ENCODE measurements at regions not wholly inside any gene's neighbourhood (a gene's known extent, or its start where the extent isn't known, plus 50 kb on each side); places are given as distances from the start of the nearest gene placed in this dataset.

GRCh38 chr22:49303061-49303735 is 524.5 kb downstream of the BRD1 start:
- no peak for DNase-seq (ENCODE audit: low spot score)

DNA sequence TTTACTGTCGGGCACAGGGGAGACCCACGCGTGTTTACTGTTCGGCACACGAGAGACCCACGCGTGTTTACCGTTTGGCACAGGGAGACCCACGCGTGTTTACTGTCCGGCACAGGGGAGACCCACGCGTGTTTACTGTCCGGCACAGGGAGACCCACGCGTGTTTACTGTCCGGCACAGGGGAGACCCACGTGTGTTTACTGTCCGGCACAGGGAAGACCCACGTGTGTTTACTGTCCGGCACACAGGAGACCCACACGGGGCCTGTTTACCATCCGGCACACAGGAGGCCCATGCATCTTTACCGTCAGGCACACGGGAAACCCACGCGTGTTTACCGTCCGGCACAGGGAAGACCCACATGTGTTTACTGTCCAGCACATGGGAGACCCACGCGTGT is 525.1 kb downstream of the BRD1 start:
- DNase-seq (ENCODE audit: low spot score) = no peak

- no peak for DNase-seq (ENCODE audit: low spot score)
These were observed 525.6 kb downstream of the BRD1 start for GRCh38 chr22:49302150-49302460.

DNA sequence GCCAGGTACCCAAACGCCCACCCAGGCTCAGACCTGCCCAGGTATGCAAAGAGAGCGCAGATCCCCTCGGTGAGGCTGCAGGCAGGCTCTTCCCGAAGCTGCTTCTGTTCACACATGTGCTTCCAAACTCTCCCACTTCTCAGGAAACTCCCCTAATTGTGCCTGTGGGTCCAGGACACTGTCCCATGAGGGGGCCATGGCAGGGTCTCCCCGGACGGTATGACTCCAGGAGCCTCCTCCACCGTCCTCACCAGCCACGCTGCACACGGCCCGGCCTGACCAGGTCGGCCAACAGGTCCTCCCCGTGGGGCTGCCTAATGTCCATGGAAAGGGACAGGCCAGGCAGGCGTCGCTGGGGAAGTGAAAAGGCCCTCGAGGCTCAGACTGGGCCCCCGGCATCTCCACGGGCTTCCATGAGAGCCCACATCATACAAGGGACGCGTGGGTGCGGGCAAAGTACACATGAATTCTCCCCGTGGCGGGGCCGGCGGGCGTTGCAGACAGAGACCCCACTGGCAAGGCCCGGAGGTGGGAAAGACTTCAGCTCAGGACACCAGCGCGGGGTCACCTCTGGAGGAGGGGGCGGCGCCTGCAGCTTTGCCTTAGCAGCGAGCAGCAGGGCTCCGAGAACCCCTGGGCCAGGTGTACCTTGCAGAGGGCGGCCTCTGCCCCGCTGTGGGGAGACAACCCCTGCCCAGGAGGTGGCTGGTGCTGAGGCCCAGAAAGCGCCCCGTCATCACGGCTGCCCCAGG is 526.1 kb downstream of the BRD1 start:
- no peak for DNase-seq (ENCODE audit: low spot score)

DNA sequence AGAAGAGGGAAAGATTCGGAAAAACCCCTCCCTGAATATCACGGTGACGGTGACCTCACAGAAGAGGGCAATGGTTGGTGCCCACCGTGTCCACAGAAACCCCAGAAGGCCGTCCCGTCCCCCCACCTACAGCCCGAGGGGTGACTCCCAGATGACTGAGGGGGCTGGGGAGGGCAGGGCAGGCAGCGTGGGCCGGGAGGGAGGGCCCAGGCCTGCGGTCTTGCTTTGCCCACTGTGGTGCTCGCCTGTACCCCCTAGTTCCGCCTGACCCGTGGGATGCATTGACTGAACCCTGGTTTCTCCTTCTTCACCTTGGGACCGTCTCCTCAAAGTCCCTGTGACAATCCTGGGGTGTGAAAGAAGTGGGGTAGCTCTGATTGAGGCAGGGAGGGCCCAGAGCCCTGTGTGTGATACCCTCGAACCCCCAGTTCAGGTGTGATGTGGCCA is 526.7 kb downstream of the BRD1 start:
- DNase-seq (ENCODE audit: low spot score) = no peak

DNA sequence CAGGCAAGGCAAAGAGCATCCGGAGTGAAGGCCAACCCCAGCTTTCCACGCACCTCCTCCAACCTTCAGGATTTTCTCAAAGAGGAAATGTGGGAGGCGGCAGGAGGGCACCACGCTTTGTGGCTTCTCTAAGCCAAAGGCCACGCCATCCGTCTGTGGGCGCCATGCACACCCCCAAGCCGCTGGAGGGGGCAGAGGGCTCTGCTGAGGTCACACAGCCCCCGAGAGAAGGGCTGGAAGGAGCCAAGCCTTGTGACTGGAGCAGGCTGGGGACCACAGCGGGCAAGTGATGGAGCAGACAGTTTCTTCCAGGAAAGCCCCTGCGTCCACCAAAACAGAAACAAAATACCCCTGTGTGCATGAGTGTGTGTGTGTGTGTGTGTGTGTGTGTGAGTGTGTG is 527.4 kb downstream of the BRD1 start:
- no peak for DNase-seq (ENCODE audit: low spot score)

- DNase-seq (ENCODE audit: low spot score) = no peak
These were observed 527.8 kb downstream of the BRD1 start for GRCh38 chr22:49299821-49300231.

- no peak for DNase-seq (ENCODE audit: low spot score)
These were observed 528.6 kb downstream of the BRD1 start for GRCh38 chr22:49298834-49299750.

DNA sequence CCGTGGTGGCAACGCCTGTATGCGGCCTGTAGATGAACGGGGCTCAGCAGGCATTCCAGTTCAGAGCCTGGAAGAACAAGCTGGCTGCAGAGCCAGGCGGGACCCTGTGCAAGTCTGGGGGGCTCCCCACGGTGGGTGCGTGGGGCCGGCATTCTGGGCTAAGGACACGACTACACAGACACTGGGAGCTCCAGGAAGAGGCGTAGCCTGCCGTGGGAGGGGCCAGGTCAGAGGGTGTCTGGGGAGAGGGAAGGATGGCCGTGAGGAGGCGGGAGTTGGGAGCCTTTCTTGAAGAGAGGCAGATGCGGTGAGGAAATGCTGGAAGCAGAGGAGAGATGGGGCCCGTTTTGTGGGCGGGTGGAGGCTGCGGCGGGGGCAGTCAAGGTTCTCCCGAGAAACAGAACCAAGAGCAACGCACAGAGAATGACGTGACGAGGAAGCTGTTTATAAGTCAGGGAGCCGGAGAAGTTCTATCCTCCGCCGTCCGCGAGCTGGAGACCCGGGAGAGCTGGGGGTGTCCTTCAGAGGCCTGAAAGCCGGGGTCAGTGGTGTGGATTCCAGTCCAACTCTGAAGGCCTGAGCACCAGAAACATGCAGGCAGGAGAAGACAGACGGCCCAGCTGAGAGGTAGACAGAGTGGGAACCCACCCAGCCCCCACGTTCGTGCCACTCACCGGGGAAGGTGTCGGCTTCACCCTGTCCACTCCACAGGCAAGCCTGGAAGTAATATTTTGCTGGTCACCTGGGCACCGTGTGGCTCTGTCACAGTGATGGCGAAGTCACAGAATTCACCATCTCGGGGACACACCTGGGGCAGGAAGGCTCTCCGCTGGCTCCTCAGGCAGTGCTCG is 529.6 kb downstream of the BRD1 start:
- DNase-seq (ENCODE audit: low spot score) = no peak

DNA sequence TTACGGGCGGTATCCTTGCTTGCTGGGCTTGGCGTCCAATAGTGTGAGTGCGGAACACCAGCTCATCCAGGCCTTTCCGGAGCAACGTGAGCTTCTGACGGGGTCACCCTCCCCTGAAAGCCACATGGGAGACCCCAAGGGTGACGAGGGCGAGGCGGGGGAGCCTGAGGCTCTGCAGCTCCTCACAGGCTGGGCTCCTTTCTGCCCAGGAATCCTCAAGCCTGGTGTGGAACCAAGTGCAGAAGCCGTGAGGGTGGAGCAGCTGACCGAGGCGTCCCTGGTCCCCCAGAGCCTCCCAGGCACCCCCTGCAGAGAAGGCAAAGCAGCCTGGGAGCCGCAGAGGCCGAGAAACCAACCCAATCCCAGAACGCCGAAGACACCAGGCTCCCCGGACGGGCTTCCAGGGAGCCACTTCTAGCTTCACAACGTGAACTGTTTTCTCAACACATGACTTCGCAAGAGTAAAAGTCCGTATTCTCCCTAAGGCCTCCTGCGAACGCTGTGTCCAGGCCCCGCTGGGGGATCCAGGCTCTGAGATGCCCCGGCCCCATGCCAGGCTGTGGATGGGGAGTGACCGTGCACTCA is 530.3 kb downstream of the BRD1 start:
- DNase-seq (ENCODE audit: low spot score) = no peak

GRCh38 chr22:49296561-49296960 is 531.1 kb downstream of the BRD1 start:
- no peak for DNase-seq (ENCODE audit: low spot score)

DNA sequence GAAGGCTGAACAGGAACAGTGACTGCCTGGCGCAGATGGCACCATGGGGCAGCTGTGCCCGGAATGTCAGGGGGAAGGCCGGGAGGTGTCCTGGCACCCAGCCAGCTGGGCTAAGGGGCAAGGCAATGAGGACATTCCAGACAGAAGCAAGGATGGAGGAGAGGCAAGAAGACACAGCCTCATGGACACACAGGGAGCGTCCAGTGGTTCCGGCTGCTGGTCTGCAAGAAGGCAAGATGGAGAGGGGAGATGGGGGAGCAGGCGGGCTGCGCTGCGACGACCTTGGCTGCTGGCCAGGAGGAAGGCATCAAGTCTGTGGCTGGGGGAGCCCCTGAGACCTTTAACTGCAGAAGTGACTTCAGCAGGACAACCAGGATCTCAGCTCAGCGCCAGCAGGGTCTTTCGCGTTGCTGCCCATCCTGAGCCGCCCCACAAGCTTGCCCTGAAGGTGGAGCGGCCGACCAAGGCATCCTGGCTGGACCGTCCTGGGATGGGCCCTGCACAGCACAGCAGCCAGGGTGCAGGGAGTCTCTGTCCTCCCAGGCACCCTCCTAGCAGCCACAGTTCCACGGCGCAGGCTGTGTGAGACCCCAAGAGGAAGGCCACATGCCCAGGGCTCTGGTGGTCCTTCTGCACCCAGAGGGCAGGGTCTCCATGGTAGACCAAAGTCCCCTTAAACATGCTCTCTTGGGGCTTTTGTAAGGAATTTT is 531.7 kb downstream of the BRD1 start:
- no peak for DNase-seq (ENCODE audit: low spot score)

DNA sequence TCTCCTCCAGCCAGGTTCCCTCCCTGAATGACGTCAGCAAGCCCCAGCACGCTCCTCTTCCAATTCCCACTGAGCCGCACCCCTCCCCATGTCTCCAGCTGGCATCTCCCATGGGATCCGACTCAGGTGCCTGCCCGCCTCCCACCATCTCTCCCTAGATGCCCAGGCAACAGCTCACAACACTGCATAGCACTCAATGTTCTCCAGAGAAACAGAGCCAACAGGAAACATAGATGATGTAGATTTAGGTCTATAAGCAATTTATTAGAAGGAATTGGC is 532.3 kb downstream of the BRD1 start:
- no peak for DNase-seq (ENCODE audit: low spot score)

GRCh38 chr22:49294656-49295464 is 532.8 kb downstream of the BRD1 start:
- no peak for DNase-seq (ENCODE audit: low spot score)

DNA sequence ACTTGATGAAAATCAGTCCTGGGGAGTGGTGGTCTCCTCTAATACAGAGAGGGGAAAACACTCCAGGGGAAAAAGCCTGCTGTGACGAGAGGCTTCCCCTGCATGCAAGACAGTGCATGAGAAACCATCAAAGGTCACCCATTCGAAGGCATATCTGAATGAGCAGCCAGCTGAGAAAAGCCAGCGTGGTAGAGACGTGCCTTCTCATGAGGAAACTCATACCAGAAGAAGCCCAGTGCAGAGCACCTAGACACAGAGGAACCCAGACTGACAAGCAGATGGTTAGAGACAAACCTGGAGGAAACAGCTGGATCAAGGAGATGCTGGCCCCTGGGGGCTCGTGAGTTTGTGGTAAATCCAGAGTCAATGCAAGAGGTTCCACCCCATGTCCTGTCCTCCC is 534.8 kb downstream of the BRD1 start:
- DNase-seq (ENCODE audit: low spot score) = no peak

- no peak for DNase-seq (ENCODE audit: low spot score)
These were observed 535.9 kb downstream of the BRD1 start for GRCh38 chr22:49291781-49292180.

- no peak for DNase-seq (ENCODE audit: low spot score)
These were observed 536.5 kb downstream of the BRD1 start for GRCh38 chr22:49291169-49291568.

- no peak for DNase-seq (ENCODE audit: low spot score)
These were observed 537.0 kb downstream of the BRD1 start for GRCh38 chr22:49290711-49291110.

DNA sequence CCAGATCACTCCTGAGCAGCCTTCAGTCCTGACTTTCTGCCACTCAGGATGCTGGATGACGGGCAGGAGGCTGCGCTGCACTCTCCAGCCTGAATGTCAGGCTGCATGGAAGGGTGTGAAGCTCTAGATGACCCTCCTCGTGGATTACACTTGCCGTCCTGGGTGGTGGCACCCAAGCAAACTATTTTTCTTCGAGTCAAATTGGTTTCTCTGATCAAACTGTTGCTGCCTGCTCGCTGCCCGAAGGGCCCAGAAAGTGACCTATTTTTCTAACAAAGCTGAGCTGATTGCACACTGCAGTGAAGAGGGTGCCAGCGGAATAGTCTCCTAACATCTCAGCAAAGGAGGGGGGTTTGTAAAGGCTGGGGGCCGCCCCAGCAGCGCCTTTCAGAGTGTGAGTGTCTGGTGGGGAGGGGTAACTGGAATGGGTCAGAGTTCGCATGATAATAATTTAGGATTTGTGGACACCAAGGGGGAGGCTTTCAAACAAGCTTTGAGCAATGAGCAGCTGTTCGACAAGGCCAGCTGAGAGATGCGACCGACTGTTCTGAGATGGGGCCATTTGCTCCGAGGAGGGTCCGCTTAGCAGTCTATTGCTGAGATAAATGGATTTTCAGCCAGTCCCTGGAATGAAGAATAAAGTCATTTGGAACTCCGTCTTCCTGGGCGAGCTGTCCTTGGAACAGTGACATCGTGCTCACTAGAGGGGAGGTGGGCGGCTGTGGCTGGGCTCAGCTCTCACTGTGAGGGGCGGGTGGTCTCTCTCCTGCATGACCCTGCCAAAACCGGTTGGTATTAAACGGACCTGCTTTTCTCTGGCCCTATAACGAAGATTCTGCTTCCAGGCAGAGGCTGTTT is 537.6 kb downstream of the BRD1 start:
- DNase-seq (ENCODE audit: low spot score) = no peak
